ENCODE measurements at regions not wholly inside any gene's neighbourhood (a gene's known extent, or its start where the extent isn't known, plus 50 kb on each side); places are given as distances from the start of the nearest gene placed in this dataset.

- Histone ChIP-seq H3K36me3 (ENCODE audit: control insufficient read depth, insufficient read depth, low read length) (no peaks in the 10 kb centered on the region), H3K27ac (ENCODE audit: low read length) (no peak overlapping the region), H3K9me3 (ENCODE audit: control insufficient read depth, insufficient read depth, low read length) (no peaks in the 10 kb centered on the region), H3K27me3 (ENCODE audit: control insufficient read depth, insufficient read depth, low read length) (no peaks in the 10 kb centered on the region), H3K4me1 (ENCODE audit: control insufficient read depth, insufficient read depth, low read length) (no peaks in the 10 kb centered on the region), H3K4me3 (ENCODE audit: low read length) (no peak overlapping the region)
- no CpG with 5 or more reads among the region's 1 CpG for WGBS (ENCODE audit: insufficient coverage, insufficient read length)
- no peak for DNase-seq (ENCODE audit: low read depth, low spot score)
These were observed 1301.8 kb downstream of the BRINP3 start for GRCh38 chr1:189175889-189176288.

- Histone ChIP-seq H3K4me1 (ENCODE audit: control insufficient read depth, insufficient read depth, low read length) (no peaks in the 10 kb centered on the region), H3K36me3 (ENCODE audit: control insufficient read depth, insufficient read depth, low read length) (no peaks in the 10 kb centered on the region), H3K4me3 (ENCODE audit: low read length) (no peak overlapping the region), H3K9me3 (ENCODE audit: control insufficient read depth, insufficient read depth, low read length) (no peaks in the 10 kb centered on the region), H3K27ac (ENCODE audit: low read length) (no peak overlapping the region), H3K27me3 (ENCODE audit: control insufficient read depth, insufficient read depth, low read length) (no peaks in the 10 kb centered on the region)
- DNase-seq (ENCODE audit: low read depth, low spot score), result no peak
These were observed 1297.6 kb downstream of the BRINP3 start for GRCh38 chr1:189180057-189180456.

- H3K4me3 ChIP-seq (ENCODE audit: low read length), result no peak overlapping the region
- H3K4me1 ChIP-seq (ENCODE audit: control insufficient read depth, insufficient read depth, low read length), result no peaks in the 10 kb centered on the region
- H3K27ac ChIP-seq (ENCODE audit: low read length), result no peak overlapping the region
- DNase-seq (ENCODE audit: low read depth, low spot score), result no peak
- WGBS (ENCODE audit: insufficient coverage, insufficient read length), result no CpG with 5 or more reads among the region's 2 CpGs
- H3K27me3 ChIP-seq (ENCODE audit: control insufficient read depth, insufficient read depth, low read length), result no peaks in the 10 kb centered on the region
- no peaks in the 10 kb centered on the region for H3K9me3 ChIP-seq (ENCODE audit: control insufficient read depth, insufficient read depth, low read length)
- no peaks in the 10 kb centered on the region for H3K36me3 ChIP-seq (ENCODE audit: control insufficient read depth, insufficient read depth, low read length)
These were observed 1292.6 kb downstream of the BRINP3 start for GRCh38 chr1:189185097-189185496.

- Histone ChIP-seq H3K4me1 (ENCODE audit: control insufficient read depth, insufficient read depth, low read length) (no peaks in the 10 kb centered on the region), H3K27ac (ENCODE audit: low read length) (no peak overlapping the region), H3K9me3 (ENCODE audit: control insufficient read depth, insufficient read depth, low read length) (no peaks in the 10 kb centered on the region), H3K36me3 (ENCODE audit: control insufficient read depth, insufficient read depth, low read length) (no peaks in the 10 kb centered on the region), H3K4me3 (ENCODE audit: low read length) (no peak overlapping the region), H3K27me3 (ENCODE audit: control insufficient read depth, insufficient read depth, low read length) (no peaks in the 10 kb centered on the region)
- no peak for DNase-seq (ENCODE audit: low read depth, low spot score)
- WGBS (ENCODE audit: insufficient coverage, insufficient read length), result no CpG with 5 or more reads among the region's 2 CpGs
These were observed 1284.7 kb downstream of the BRINP3 start for GRCh38 chr1:189192741-189193520.

- Histone ChIP-seq H3K36me3 (ENCODE audit: control insufficient read depth, insufficient read depth, low read length) (no peaks in the 10 kb centered on the region), H3K27ac (ENCODE audit: low read length) (no peak overlapping the region), H3K4me3 (ENCODE audit: low read length) (no peak overlapping the region), H3K9me3 (ENCODE audit: control insufficient read depth, insufficient read depth, low read length) (no peaks in the 10 kb centered on the region), H3K4me1 (ENCODE audit: control insufficient read depth, insufficient read depth, low read length) (no peaks in the 10 kb centered on the region), H3K27me3 (ENCODE audit: control insufficient read depth, insufficient read depth, low read length) (no peaks in the 10 kb centered on the region)
- DNase-seq (ENCODE audit: low read depth, low spot score), result no peak
- WGBS (ENCODE audit: insufficient coverage, insufficient read length), result no CpG with 5 or more reads among the region's 2 CpGs
These were observed 1271.8 kb downstream of the BRINP3 start for GRCh38 chr1:189205863-189206262.

GRCh38 chr1:189206617-189207016 is 1271.0 kb downstream of the BRINP3 start:
- no peak overlapping the region for H3K4me3 ChIP-seq (ENCODE audit: low read length)
- DNase-seq (ENCODE audit: low read depth, low spot score), result no peak
- H3K9me3 ChIP-seq (ENCODE audit: control insufficient read depth, insufficient read depth, low read length), result no peaks in the 10 kb centered on the region
- no peaks in the 10 kb centered on the region for H3K4me1 ChIP-seq (ENCODE audit: control insufficient read depth, insufficient read depth, low read length)
- no peak overlapping the region for H3K27ac ChIP-seq (ENCODE audit: low read length)
- H3K36me3 ChIP-seq (ENCODE audit: control insufficient read depth, insufficient read depth, low read length), result no peaks in the 10 kb centered on the region
- H3K27me3 ChIP-seq (ENCODE audit: control insufficient read depth, insufficient read depth, low read length), result no peaks in the 10 kb centered on the region

GRCh38 chr1:189211742-189212141 is 1265.9 kb downstream of the BRINP3 start:
- Histone ChIP-seq H3K9me3 (ENCODE audit: control insufficient read depth, insufficient read depth, low read length) (no peaks in the 10 kb centered on the region), H3K27ac (ENCODE audit: low read length) (no peak overlapping the region), H3K36me3 (ENCODE audit: control insufficient read depth, insufficient read depth, low read length) (no peaks in the 10 kb centered on the region), H3K27me3 (ENCODE audit: control insufficient read depth, insufficient read depth, low read length) (no peaks in the 10 kb centered on the region), H3K4me3 (ENCODE audit: low read length) (no peak overlapping the region), H3K4me1 (ENCODE audit: control insufficient read depth, insufficient read depth, low read length) (no peaks in the 10 kb centered on the region)
- DNase-seq (ENCODE audit: low read depth, low spot score), result no peak
- WGBS (ENCODE audit: insufficient coverage, insufficient read length), result no CpG with 5 or more reads among the region's 3 CpGs

- no peak overlapping the region for H3K4me3 ChIP-seq (ENCODE audit: low read length)
- no peaks in the 10 kb centered on the region for H3K9me3 ChIP-seq (ENCODE audit: control insufficient read depth, insufficient read depth, low read length)
- no peak for DNase-seq (ENCODE audit: low read depth, low spot score)
- no peaks in the 10 kb centered on the region for H3K36me3 ChIP-seq (ENCODE audit: control insufficient read depth, insufficient read depth, low read length)
- no peak overlapping the region for H3K27ac ChIP-seq (ENCODE audit: low read length)
- WGBS (ENCODE audit: insufficient coverage, insufficient read length), result no CpG with 5 or more reads among the region's 2 CpGs
- no peaks in the 10 kb centered on the region for H3K4me1 ChIP-seq (ENCODE audit: control insufficient read depth, insufficient read depth, low read length)
- H3K27me3 ChIP-seq (ENCODE audit: control insufficient read depth, insufficient read depth, low read length), result no peaks in the 10 kb centered on the region
These were observed 1265.1 kb downstream of the BRINP3 start for GRCh38 chr1:189212606-189213005.

- H3K4me3 ChIP-seq (ENCODE audit: low read length), result no peak overlapping the region
- H3K36me3 ChIP-seq (ENCODE audit: control insufficient read depth, insufficient read depth, low read length), result no peaks in the 10 kb centered on the region
- H3K27ac ChIP-seq (ENCODE audit: low read length), result no peak overlapping the region
- H3K9me3 ChIP-seq (ENCODE audit: control insufficient read depth, insufficient read depth, low read length), result no peaks in the 10 kb centered on the region
- WGBS (ENCODE audit: insufficient coverage, insufficient read length), result no CpG with 5 or more reads among the region's 1 CpG
- H3K4me1 ChIP-seq (ENCODE audit: control insufficient read depth, insufficient read depth, low read length), result no peaks in the 10 kb centered on the region
- DNase-seq (ENCODE audit: low read depth, low spot score), result no peak
- no peaks in the 10 kb centered on the region for H3K27me3 ChIP-seq (ENCODE audit: control insufficient read depth, insufficient read depth, low read length)
These were observed 1260.8 kb downstream of the BRINP3 start for GRCh38 chr1:189216886-189217285.

- Histone ChIP-seq H3K36me3 (ENCODE audit: control insufficient read depth, insufficient read depth, low read length) (no peaks in the 10 kb centered on the region), H3K9me3 (ENCODE audit: control insufficient read depth, insufficient read depth, low read length) (no peaks in the 10 kb centered on the region), H3K4me3 (ENCODE audit: low read length) (no peak overlapping the region), H3K27ac (ENCODE audit: low read length) (no peak overlapping the region), H3K4me1 (ENCODE audit: control insufficient read depth, insufficient read depth, low read length) (no peaks in the 10 kb centered on the region), H3K27me3 (ENCODE audit: control insufficient read depth, insufficient read depth, low read length) (no peaks in the 10 kb centered on the region)
- DNase-seq (ENCODE audit: low read depth, low spot score), result no peak
These were observed 1260.0 kb downstream of the BRINP3 start for GRCh38 chr1:189217646-189218045.

- H3K9me3 ChIP-seq (ENCODE audit: control insufficient read depth, insufficient read depth, low read length), result no peaks in the 10 kb centered on the region
- H3K4me1 ChIP-seq (ENCODE audit: control insufficient read depth, insufficient read depth, low read length), result no peaks in the 10 kb centered on the region
- H3K36me3 ChIP-seq (ENCODE audit: control insufficient read depth, insufficient read depth, low read length), result no peaks in the 10 kb centered on the region
- no peak overlapping the region for H3K27ac ChIP-seq (ENCODE audit: low read length)
- DNase-seq (ENCODE audit: low read depth, low spot score), result no peak
- H3K4me3 ChIP-seq (ENCODE audit: low read length), result no peak overlapping the region
- no CpG with 5 or more reads among the region's 1 CpG for WGBS (ENCODE audit: insufficient coverage, insufficient read length)
- no peaks in the 10 kb centered on the region for H3K27me3 ChIP-seq (ENCODE audit: control insufficient read depth, insufficient read depth, low read length)
These were observed 1256.9 kb downstream of the BRINP3 start for GRCh38 chr1:189220750-189221149.

All from iPS DF 6.9 (cell line).